Activated CD8-positive, alpha-beta T cell treated with anti-CD3 and anti-CD28 coated beads for 36 hours (primary cell): ENCODE measurements at regions not wholly inside any gene's neighbourhood (a gene's known extent, or its start where the extent isn't known, plus 50 kb on each side); places are given as distances from the start of the nearest gene placed in this dataset.

Experiments used
- ATAC-seq: fragments of 200-7000 bp; cut with Tn5 transposase; one replicate; pipeline ENCODE4 v1.10.0; 2021; ENCODE audit warnings: mild to moderate bottlenecking, moderate library complexity
- CTCF ChIA-PET: fragments of 350-600 bp; sonication (Branson Sonifier 250); formaldehyde crosslinking; loops from one replicate; lab custom pipeline; 2021; ENCODE audit warnings: antibody characterized with exemption; lab: Charles Lee
- POLR2A ChIA-PET: fragments of 350-600 bp; sonication (Branson Sonifier 250); formaldehyde crosslinking; loops from one replicate; lab custom pipeline; 2021; ENCODE audit warnings: antibody characterized with exemption; lab: Charles Lee
- DNase-seq: peaks from one replicate; pipeline ENCODE4 v3.0.0-alpha.2; 2020
- H3K27ac Mint-ChIP-seq: one replicate; pipeline ENCODE4 v1.8.0; 2021; ENCODE audit warnings: mild to moderate bottlenecking, mixed read lengths
- H3K27me3 Mint-ChIP-seq: one replicate; pipeline ENCODE4 v1.8.0; 2021; ENCODE audit warnings: mixed read lengths
- H3K36me3 Mint-ChIP-seq: one replicate; pipeline ENCODE4 v1.8.0; 2021; ENCODE audit warnings: low read depth, mixed read lengths
- H3K4me1 Mint-ChIP-seq: one replicate; pipeline ENCODE4 v1.8.0; 2021; ENCODE audit warnings: low read depth, mixed read lengths
- H3K4me3 Mint-ChIP-seq: one replicate; pipeline ENCODE4 v1.8.0; 2021; ENCODE audit warnings: mild to moderate bottlenecking, moderate library complexity, mixed read lengths
- H3K9me3 Mint-ChIP-seq: one replicate; pipeline ENCODE4 v1.8.0; 2021; ENCODE audit warnings: mixed read lengths
- intact Hi-C: fragments of 100-400 bp; cut with micrococcal nuclease; formaldehyde crosslinking; loops from one replicate; pipeline ENCODE4 v1.10.0; 2022
- TF ChIP-seq, protein P1 (sequence below): fragments of 200-600 bp; IDR thresholded peaks from one replicate; pipeline ENCODE4 v1.8.0; 2022; ENCODE audit warnings: antibody characterized with exemption, mild to moderate bottlenecking

DNA sequence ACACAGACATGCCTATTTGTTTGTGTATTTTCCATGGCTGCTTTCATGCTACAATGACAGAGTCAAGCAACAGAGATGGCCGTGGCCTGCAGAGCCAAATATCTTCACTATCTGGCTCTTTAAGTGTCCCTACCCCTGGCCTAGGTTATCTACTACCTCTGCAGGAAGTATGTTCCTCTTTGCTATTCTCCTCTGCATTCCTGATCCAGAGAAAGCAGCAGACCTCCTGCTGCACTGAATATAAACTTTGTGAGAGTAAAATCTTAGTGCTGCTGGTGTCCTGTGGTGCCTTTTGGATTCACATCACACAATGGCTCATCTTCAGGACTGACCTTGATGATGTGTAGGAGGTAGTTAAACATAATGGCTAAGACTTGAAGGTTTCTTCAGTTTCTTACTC is 233.4 kb downstream of the IPO8 start:
- Mint-ChIP-seq H3K9me3 (no peaks in the 10 kb centered on the region), H3K27me3 (no peaks in the 10 kb centered on the region), H3K36me3 (no peaks in the 10 kb centered on the region), H3K27ac (no peak overlapping the region), H3K4me1 (no peaks in the 10 kb centered on the region), H3K4me3 (no peak overlapping the region)
- ATAC-seq (no peak), DNase-seq (no peak)
- TF ChIP-seq, protein P1, sequence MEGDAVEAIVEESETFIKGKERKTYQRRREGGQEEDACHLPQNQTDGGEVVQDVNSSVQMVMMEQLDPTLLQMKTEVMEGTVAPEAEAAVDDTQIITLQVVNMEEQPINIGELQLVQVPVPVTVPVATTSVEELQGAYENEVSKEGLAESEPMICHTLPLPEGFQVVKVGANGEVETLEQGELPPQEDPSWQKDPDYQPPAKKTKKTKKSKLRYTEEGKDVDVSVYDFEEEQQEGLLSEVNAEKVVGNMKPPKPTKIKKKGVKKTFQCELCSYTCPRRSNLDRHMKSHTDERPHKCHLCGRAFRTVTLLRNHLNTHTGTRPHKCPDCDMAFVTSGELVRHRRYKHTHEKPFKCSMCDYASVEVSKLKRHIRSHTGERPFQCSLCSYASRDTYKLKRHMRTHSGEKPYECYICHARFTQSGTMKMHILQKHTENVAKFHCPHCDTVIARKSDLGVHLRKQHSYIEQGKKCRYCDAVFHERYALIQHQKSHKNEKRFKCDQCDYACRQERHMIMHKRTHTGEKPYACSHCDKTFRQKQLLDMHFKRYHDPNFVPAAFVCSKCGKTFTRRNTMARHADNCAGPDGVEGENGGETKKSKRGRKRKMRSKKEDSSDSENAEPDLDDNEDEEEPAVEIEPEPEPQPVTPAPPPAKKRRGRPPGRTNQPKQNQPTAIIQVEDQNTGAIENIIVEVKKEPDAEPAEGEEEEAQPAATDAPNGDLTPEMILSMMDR: no peak
- ChIA-PET CTCF (no interaction called here), POLR2A (no interaction called here)
- intact Hi-C loops: no loop called here

- intact Hi-C loops: no loop called here
- TF ChIP-seq, protein P1: no peak
- CTCF ChIA-PET: no interaction called here
These were observed 234.5 kb downstream of the IPO8 start for GRCh38 chr12:30461026-30461615.

DNA sequence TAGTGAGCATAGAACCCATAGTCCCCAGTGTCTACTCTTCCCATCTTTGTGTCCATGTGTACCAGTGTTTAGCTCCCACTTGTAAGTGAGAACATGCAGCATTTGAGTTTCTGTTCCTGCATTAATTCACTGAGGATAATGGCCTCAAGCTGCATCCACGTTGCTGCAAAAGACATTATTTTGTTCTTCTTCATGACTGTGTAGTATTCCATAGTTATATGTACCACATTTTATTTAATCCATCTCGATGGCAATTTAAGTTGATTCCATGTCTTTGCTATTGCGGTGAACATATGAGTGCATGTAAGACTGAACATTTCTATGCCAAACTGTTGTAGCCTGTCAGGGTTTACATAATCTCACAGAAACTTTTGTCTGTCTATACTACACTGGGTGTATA is 237.2 kb downstream of the IPO8 start:
- TF ChIP-seq, protein P1: no peak
- no peak overlapping the region for H3K4me3 Mint-ChIP-seq
- no peaks in the 10 kb centered on the region for H3K4me1 Mint-ChIP-seq
- CTCF ChIA-PET: no interaction called here
- no peaks in the 10 kb centered on the region for H3K9me3 Mint-ChIP-seq
- H3K27ac Mint-ChIP-seq: no peak overlapping the region
- H3K36me3 Mint-ChIP-seq: no peaks in the 10 kb centered on the region
- H3K27me3 Mint-ChIP-seq: no peaks in the 10 kb centered on the region
- intact Hi-C loops: no loop called here
- no peak for DNase-seq
- POLR2A ChIA-PET: no interaction called here
- no peak for ATAC-seq

More at GRCh38 chr12:30461026-30461615, 234.5 kb downstream of the IPO8 start:
- Mint-ChIP-seq H3K4me3 (no peak overlapping the region), H3K9me3 (no peaks in the 10 kb centered on the region), H3K27ac (no peak overlapping the region), H3K36me3 (no peaks in the 10 kb centered on the region), H3K27me3 (no peaks in the 10 kb centered on the region), H3K4me1 (no peaks in the 10 kb centered on the region)
- DNase-seq (no peak), ATAC-seq (no peak)
- POLR2A ChIA-PET: interaction anchor here (0.6 to 1.1 kb wide), 2 partner anchors 15 to 62 kb away, joined by 3 to 5 read pairs; no protein-coding TSS in a partner anchor

DNA sequence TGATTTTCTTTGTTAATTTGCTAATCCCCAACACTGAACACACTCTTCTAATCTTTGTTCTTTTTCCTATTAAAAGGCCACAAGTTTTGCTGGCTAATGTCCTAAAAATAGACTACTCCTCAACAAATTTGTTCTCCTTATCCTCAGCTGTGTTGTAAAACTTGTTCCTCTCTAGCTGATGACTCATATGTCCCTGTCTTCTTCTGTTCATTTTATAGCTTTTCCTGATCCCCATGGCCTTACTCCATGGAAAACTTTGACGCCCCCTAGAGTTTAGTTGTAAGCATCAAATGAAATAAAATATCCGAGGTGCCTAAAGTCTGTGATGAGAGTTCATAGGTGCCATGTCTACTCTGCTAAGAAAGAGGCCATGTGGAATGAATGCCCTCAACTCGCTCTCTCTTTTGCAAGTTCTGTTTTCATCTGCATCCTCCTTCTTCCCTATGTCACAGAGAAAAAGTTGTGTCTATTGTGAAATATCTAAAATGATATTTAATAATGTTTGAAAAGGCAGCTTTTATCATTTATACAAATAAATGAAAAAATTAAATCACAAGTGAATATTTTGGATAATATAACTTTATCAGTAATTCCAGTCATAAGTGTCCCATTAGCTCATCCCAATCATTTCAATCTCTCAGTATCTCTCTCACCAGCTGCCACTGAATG is 237.9 kb downstream of the IPO8 start:
- Mint-ChIP-seq H3K27me3 (no peaks in the 10 kb centered on the region), H3K36me3 (no peaks in the 10 kb centered on the region), H3K4me1 (no peaks in the 10 kb centered on the region), H3K9me3 (no peaks in the 10 kb centered on the region), H3K4me3 (no peak overlapping the region), H3K27ac (no peak overlapping the region)
- TF ChIP-seq, protein P1: no peak
- DNase-seq: no peak
- ChIA-PET POLR2A (no interaction called here), CTCF (no interaction called here)
- no peak for ATAC-seq
- intact Hi-C loops: no loop called here

DNA sequence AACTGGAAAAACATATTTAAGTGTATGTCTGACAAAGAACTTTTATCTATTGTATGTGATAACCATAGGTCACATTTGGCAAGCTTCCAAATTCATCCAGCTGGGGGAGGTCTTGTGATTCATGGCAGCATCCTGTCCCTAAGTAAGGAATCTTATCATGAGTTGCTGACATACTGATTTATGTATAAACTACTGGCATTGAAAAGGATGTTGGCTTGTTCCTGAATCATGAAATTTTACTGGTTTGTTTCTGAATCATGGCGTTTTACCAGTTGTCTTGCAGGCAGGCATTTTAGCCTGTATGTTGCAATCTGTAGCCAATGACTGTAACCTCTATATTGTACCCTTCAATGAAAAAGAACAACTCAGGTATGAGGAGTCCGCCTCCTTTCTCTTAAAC is 244.8 kb downstream of the IPO8 start:
- intact Hi-C loops: no loop called here
- POLR2A ChIA-PET: interaction anchor here (0.6 kb wide), 1 partner anchor 35 kb away, joined by 4 read pairs; no protein-coding TSS in a partner anchor
- Mint-ChIP-seq H3K4me3 (no peak overlapping the region), H3K27ac (no peak overlapping the region), H3K27me3 (no peaks in the 10 kb centered on the region), H3K4me1 (no peaks in the 10 kb centered on the region), H3K36me3 (no peaks in the 10 kb centered on the region), H3K9me3 (peaks cover 2% of the 10 kb centered on the region)
- CTCF ChIA-PET: no interaction called here
- TF ChIP-seq, protein P1: no peak
- ATAC-seq (no peak), DNase-seq (no peak)
